ENCODE measurements at regions not wholly inside any gene's neighbourhood (a gene's known extent, or its start where the extent isn't known, plus 50 kb on each side); places are given as distances from the start of the nearest gene placed in this dataset.

DNA sequence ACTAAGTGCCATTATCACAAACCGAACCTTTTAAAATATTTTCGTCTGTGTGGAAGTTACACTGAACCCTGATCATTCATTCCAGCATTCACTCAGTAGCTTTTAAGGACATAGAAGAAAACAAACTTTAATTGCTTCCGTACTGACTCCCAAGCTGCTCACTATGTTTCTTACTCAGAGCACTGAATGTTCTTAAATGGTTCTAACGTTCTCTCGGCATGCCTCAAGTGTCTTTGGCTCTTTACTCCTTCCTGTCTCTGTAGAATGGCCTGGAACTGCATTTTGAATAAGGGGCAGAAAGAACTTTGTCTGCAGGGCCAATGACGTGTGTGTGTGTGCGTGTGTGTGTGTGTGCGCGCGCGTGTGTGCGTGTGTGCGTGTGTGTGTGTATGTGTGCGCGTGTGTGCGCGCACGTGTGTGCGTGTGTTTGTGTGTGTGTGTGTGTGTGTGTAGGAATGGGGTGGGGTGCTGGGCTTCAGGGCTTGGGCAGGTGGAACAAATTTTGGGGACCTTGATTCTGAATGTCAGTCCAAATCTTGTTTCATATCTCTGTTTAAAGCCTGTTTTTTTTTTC lies 50.5 kb upstream of the PAQR3 start:
- Histone ChIP-seq H3K4me3 (ENCODE audit: low read depth, low read length) (no peak overlapping the region), H3K27ac (ENCODE audit: low read depth) (no peak overlapping the region), H3K4me1 (ENCODE audit: insufficient read depth) (no peaks in the 10 kb centered on the region), H3K36me3 (ENCODE audit: insufficient read depth) (no peaks in the 10 kb centered on the region)
- DNase-seq (ENCODE audit: extremely low spot score), result no peak
- 75% methylated on average over 19 of the region's 19 CpGs for WGBS

All from urinary bladder (tissue), 3 donors.